HG03442 (cell line): ENCODE measurements at regions not wholly inside any gene's neighbourhood (a gene's known extent, or its start where the extent isn't known, plus 50 kb on each side); places are given as distances from the start of the nearest gene placed in this dataset.

ENCODE experiments used
- ATAC-seq: cut with Tn5 transposase; IDR thresholded peaks from one replicate; pipeline ENCODE4 v1.9.1; 2021; ENCODE audit warnings: mild to moderate bottlenecking, moderate library complexity; ENCODE audit not compliant: unreplicated experiment

- no peak for ATAC-seq
Observed at GRCh38 chr11:91820709-91821108, 403.9 kb upstream of the FAT3 start.

- ATAC-seq = no peak
Observed at GRCh38 chr11:91819777-91820176, 404.8 kb upstream of the FAT3 start.

- no peak for ATAC-seq
Observed at GRCh38 chr11:91819195-91819594, 405.4 kb upstream of the FAT3 start.

DNA sequence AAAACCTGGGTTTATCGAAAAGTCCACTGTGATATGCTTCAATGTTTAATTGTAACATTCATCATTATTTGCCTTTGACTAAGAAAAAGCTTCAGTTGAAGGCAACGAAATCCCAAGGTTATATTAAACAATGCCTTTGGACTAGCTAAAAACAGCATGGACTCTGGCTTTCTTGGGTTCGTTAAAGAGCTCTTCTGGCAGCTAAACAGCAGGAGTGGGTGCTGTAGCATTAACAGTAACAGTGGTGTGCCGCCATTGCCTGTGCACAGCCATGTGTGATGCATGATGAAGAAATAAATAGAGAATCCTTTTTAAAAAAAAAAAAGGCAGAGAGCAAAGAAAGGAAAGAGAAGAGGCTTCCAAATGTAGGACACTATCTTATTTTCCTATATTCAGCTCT lies 406.6 kb upstream of the FAT3 start:
- no peak for ATAC-seq

DNA sequence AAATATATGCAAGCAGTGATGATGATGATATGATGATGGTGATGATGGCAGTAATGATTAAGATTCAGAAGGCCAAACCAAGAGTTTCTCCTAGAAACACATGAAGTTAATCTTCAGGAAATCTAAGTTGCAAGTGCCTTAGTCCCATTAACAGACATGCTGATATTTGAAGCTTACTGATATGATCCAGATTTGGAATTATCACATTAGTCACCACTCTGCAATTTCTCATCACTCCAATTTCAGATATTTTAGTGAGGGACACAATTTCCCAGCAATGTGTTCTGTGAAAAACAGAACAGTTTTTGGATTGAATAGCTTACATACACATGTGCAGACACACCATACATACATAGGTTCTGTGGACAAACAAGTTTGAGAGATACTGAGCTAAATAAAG lies 411.4 kb upstream of the FAT3 start:
- no peak for ATAC-seq

DNA sequence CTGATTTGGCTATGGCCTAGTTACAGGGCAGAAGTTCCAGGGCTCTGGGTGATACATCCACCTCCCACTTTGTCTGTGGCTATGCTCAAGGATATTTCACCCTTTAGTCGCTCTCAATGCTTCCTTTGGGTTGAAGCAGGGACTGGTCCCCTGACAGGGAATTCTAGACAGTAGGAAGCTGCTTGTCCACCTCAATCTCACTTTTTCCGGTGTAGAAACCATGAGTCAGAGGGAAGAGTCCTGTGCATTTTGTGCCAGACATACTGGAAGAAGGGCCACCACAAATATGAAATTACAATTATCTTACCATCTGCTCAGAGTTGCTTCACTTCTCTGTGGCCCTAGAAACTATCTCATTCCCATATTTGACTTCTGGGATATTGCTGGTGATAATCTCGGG lies 413.7 kb upstream of the FAT3 start:
- no peak for ATAC-seq

GRCh38 chr11:91805293-91805692 lies 419.3 kb upstream of the FAT3 start:
- no peak for ATAC-seq

- no peak for ATAC-seq
Observed at GRCh38 chr11:91804042-91804441, 420.6 kb upstream of the FAT3 start.

- ATAC-seq = no peak
Observed at GRCh38 chr11:91802475-91802874, 422.1 kb upstream of the FAT3 start.

GRCh38 chr11:91800208-91800914 lies 424.3 kb upstream of the FAT3 start:
- no peak for ATAC-seq

- ATAC-seq = no peak
Observed at GRCh38 chr11:91798240-91798639, 426.4 kb upstream of the FAT3 start.

- ATAC-seq = no peak
Observed at GRCh38 chr11:91796999-91797398, 427.6 kb upstream of the FAT3 start.

DNA sequence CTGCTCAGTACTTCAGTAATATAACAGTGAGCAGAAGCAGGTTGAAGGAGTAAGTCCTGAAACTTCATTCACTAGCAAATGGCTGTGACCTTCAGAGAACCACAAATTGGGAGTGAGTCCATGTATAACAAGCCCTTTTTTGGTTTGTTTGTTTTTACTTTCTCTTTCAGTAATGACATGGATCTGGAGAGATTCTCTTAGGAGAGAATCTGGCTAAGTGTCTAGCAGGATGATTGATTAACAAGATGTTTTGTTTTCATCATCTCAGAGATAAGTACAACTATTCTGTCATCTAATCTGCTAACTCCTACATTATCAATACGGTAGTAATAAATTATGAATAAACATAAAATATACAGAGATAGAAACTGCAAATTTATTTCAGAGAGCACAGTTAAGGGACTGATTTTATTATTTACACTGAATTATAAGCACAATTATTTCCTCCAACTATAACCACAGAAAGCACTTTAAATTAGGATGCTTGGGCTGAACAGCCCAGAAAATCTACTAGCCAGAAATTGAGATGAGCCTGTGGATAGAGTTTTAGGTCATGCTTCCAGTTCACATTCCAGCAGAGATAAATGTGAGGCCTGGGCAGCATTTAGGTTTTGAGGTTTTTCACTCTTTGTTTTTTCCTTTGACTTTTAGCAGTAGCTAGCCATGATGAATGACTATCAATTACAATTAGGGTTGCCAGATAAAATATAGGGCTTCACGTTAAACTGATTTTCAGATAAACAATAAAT lies 429.3 kb upstream of the FAT3 start:
- ATAC-seq = no peak

DNA sequence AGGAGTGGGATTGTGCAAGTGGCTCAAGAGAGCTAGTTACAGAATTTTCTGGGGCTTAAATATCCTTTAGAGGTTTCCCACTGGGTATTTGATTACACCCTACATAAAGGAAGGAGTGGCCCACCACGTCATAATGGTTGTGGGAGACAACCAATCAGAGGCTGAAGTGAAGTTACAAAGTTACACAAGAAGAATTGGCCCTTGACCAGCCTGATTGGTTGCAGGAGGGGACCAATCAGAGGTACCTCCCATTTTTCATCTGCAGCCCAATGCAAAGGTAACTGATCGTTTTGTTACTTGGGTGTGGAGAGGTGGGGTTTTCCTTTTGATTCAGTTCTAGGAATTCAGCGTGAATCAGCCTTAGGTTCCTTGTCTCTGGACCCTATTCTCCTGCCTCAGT lies 430.5 kb upstream of the FAT3 start:
- no peak for ATAC-seq

DNA sequence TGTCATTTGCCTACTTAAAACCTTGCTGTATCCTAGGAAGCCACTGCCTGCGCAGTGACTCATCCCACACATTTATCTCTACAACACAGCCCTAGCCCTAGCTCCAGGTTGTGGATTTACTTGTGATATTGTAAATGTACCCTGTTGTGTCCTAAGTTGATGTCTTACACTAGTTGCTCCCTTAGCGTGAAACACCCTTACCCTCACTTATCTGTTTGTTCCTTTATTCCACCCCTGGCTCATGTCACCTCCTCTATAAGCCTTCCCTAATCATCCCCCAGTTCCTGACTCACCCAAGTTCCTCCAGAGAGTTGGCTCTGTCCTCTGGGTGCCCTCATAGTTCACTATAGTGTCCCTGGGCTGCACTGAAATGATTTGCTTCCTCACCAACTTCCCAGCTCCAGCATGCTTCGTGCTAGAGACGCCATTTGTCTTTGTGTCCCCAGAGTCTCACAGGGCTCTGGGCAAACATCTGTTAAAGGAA lies 431.8 kb upstream of the FAT3 start:
- no peak for ATAC-seq

DNA sequence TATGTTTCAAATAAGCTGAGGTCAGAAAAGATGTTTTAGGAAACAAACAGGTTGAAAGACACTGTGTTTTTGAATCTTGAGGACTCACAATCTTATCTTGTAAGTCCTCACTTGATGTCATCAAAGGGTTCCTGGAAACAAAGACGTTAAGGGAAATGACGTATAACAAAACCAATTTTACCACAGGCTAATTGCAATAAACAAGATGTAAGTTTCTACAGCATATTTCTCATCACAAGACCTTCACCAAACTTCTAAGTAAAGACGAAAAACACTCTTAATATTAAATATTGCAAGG lies 433.5 kb upstream of the FAT3 start:
- ATAC-seq = no peak

DNA sequence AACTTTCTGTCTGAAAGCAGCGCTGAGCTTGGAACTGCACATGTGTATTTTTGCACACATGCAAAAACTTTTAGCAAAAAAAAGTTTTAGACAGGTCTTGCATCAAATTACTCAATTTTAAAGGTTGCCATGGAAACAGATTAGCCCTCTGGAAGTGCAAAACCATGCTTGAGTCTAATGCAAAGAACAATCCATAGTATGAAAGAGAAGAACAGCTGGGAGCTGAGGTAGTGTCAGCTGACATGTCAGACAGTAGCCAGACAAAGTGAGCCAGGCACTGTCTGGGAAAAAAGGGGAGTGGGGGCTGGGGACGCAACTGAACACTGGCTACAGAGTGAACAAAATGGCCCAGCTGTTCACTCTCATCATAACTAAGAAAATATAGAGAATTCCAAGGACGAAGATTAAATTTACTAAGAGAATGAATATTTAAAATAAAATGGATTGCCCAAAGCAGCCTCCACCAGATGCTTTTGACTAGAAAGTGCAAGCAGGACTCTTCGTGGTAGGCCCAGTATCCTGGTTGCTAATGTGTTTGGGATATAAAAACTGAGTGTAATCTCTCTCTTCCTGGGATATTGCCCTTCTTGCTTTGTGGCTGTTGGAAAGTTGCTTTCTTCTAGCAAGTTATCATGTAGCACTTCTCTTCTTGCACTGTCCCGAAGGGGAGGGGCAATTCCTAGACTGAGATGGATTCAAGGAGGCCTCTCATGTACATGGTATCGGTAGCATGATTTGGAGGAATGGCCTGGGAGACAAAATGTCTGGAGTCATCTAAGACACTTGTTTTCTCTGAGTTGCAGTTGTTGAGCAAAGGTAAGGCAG lies 434.1 kb upstream of the FAT3 start:
- ATAC-seq = no peak

GRCh38 chr11:91788764-91789163 lies 435.9 kb upstream of the FAT3 start:
- ATAC-seq = no peak

DNA sequence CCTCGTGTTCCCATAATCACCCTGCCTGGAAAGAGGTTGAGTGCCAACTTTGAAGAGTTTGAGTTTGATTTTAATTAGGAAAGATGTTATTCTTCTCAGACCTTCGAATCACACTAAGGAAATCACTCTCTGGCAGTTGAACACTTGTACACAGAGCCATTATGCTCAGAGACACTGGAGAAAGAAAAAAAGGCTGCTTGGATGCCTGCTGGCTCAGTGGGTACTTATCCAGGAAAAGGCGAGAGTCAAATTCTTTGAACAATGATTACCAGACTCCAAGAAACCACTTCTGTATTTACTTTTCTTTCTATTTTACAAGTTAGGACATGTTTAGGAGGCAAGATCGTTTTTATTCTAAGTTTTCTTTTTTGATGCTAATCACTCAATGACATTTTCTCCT lies 438.5 kb upstream of the FAT3 start:
- ATAC-seq = no peak

- no peak for ATAC-seq
Observed at GRCh38 chr11:91783173-91783572, 441.4 kb upstream of the FAT3 start.

DNA sequence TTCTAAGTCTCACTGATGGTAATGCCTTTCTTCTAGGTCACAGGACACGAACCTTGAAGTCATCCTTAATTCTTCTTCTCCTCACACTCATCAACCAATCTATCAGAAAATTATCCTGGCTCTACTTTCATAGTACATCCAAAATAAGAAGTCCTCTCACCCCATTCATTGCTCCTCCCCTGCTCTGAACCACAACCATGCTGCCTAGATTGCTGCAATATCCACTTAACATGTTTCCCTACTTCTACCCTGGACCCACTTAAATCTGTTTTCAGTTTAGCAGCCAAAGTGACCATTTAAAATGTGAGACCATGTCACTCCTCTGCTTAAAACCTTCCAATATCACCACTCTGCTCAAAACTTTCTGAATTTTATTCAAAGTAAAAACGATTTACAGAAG lies 445.9 kb upstream of the FAT3 start:
- ATAC-seq = no peak

GRCh38 chr11:91776655-91777054 lies 448.0 kb upstream of the FAT3 start:
- no peak for ATAC-seq
